22Rv1 (cell line): ENCODE measurements at regions not wholly inside any gene's neighbourhood (a gene's known extent, or its start where the extent isn't known, plus 50 kb on each side); places are given as distances from the start of the nearest gene placed in this dataset.
"Not testable (repeated sequence)": the region's sequence is repeated elsewhere in the genome, so short reads cannot be mapped to it uniquely, and the experiment has no call there.

Experiments
- H3K27ac ChIP-seq: fragments of 450-650 bp; 2 replicates; pipeline ENCODE4 v1.5.1; 2017
- ZFX ChIP-seq: fragments of 450-650 bp; IDR thresholded peaks from 2 replicates; pipeline ENCODE4 v1.6.1; 2017; ENCODE audit warnings: antibody characterized with exemption, borderline replicate concordance
- TF ChIP-seq, protein P1 (sequence below): fragments of 450-650 bp; IDR thresholded peaks from 2 replicates; pipeline ENCODE4 v1.5.1; 2017; ENCODE audit warnings: mild to moderate bottlenecking

DNA sequence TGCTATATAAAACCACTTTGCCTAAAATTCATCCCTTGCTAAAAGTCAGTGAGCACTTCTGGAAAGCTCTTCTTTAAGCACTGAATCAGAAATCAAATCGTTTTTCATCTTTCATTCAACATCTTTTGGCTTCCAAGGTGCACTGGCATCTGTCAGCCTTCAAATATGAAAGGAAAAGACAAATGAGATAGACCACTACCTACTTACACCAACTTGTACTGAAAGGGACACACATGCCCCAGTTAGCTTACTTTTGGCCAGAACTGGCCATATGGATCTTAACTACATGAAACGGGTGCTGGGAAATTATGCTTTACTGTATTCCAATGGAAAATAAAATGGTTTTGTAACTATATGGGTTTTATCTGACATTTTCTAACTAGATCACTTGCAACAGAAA is 332.0 kb upstream of the ARPP21 start:
- H3K27ac ChIP-seq, result no peak overlapping the region
- no peak for TF ChIP-seq ZFX
- TF ChIP-seq, protein P1, sequence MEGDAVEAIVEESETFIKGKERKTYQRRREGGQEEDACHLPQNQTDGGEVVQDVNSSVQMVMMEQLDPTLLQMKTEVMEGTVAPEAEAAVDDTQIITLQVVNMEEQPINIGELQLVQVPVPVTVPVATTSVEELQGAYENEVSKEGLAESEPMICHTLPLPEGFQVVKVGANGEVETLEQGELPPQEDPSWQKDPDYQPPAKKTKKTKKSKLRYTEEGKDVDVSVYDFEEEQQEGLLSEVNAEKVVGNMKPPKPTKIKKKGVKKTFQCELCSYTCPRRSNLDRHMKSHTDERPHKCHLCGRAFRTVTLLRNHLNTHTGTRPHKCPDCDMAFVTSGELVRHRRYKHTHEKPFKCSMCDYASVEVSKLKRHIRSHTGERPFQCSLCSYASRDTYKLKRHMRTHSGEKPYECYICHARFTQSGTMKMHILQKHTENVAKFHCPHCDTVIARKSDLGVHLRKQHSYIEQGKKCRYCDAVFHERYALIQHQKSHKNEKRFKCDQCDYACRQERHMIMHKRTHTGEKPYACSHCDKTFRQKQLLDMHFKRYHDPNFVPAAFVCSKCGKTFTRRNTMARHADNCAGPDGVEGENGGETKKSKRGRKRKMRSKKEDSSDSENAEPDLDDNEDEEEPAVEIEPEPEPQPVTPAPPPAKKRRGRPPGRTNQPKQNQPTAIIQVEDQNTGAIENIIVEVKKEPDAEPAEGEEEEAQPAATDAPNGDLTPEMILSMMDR, result no peak

DNA sequence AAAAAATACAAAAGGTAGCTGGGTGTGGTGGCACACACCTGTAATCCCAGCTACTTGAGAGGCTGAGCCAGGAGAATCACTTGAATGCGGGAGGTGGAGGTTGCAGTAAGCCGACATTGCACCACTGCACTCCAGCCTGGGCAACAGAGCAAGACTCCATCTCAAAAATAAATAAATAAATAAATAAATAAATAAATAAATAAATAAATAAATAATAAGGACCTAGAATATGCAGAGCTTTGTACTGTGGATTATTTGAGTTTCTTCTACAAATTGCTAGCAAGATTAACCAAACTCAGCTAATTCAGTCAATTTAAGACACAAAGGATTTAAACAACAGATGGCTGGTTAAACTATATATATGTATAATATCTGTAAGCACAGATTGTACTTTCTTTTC is 322.5 kb upstream of the ARPP21 start:
- not testable (repeated sequence) for H3K27ac ChIP-seq

DNA sequence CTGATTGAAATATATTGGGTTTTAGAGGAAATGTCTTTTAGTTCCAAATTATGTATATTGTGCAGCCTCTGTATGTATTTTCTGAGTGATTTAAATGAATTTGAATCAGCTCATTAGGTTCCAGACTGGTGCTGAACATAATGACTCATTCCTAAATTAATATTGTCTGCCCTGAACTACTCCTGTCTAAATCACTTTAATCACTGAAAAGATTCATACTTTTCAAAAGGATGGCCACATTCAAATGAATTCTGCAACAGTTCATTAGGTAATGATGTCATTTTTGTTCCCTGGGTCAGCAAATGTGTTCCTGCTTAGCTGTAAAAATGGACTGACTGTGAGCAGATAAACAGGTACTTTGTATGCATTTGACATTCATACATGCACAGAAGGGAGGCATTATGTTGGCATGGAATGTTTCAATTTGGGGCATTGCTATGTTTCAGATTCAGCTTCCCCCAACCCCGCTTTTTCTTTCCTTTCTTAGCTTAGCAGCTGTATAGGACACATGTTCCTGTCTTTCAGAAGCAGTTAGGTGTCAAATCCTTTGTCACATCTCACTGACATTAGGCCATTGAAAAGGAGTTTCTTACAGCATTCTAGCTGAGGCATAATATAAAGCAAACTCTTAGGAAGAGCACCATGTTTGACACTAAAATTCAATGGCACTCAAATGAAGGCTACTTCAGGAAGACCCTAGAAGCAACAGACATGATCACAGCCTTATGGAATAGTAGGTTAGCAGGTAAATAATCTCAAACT is 318.5 kb upstream of the ARPP21 start:
- TF ChIP-seq ZFX, result no peak
- TF ChIP-seq, protein P1, result no peak

DNA sequence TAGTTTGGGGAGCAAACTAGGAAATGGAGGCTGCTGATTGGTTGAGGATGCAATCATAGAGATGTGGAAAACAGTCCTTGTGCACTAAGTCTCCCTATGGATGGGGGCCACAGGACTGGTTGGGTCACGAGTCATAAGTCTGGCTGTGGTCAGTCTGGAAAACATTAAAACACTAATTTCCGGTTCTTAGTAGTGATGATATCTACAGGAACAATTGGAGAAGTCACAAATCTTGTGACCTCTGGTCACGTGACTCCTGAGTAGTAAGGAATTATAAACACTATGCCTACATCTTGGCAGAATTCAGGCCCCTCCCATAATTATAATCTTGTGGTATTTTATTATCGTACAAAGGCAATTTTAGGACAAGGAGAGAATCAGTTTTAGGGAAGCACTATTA is 317.3 kb upstream of the ARPP21 start:
- no peak overlapping the region for H3K27ac ChIP-seq
- TF ChIP-seq, protein P1, result no peak
- no peak for TF ChIP-seq ZFX

More for the DNA sequence above, 318.5 kb upstream of the ARPP21 start:
- no peak overlapping the region for H3K27ac ChIP-seq

DNA sequence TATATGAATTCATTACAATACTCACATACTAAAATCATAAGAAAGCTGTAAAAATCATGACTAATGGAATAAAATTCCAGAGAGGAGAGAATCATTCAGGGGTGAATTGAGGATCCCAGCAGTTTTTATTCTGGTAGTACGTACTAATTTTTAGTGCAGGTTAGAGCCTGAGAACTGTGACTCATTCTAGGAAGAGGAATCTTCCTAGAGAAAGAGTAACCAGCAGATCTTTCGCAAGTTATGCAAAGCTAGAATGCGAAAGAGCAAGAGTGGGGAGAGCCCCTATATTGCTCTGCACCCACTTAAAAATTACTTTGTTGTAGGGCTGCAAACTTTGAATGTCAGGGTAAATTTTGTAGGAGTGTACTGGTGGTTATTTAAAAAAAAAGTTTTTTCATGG is 303.6 kb upstream of the ARPP21 start:
- H3K27ac ChIP-seq, result no peak overlapping the region
- TF ChIP-seq, protein P1, result no peak
- TF ChIP-seq ZFX, result no peak

DNA sequence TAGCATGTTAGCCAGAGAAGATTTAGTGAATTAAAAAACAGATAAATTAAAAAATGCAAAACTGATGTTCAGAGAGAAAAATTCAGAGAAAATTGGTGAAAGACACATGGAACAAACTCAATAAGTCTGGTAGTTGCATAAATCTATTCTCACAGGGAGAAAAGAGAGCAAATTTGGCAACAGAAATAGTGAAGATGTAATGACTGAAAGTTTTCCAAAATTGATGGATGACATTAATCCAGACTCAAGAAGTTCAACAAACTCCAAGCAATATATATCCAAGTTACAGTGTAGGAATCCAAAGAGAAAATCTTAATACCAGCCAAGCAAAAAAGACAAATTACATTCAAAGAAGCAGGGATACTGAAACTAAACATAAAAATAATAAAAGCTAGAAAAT is 302.7 kb upstream of the ARPP21 start:
- TF ChIP-seq, protein P1, result no peak
- no peak for TF ChIP-seq ZFX

DNA sequence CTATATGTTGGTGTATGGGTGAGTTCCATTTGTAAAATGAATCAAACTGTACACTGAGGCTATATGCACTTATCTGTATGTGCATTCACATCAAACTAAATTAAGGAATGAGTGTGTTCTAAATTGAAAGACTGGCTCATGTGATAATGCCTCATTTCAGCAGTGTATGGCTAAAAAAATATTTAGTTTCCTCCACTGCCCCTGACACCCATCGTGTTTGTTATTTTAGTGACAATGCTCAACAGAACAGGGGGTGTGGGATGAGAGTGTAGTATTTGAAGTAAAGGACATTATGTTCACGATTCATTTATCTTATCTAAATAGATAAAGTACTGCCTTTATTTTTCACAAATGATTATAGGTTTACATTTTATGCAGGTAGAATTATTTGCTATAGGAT is 301.1 kb upstream of the ARPP21 start:
- TF ChIP-seq, protein P1, result no peak
- no peak for TF ChIP-seq ZFX
- H3K27ac ChIP-seq, result no peak overlapping the region

More for the DNA sequence above, 302.7 kb upstream of the ARPP21 start:
- H3K27ac ChIP-seq, result no peak overlapping the region

DNA sequence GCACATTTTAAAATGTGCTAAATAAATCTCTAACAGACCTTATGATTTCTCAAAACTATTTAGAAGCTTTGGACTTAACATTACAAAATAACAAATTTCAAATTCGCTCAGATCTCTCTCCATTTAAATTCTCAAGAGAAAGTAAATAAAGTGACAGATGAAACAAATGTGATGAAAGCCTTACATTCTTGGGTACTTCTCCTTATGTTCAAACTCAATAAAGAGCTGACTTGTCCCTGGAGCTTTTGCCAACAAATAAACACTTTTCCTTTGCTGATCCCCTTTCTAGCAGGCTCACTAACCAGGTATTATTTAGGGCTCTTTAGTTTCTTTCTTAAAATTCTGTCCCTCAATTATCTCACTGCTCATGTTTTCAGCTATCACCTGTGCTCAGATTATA is 259.1 kb upstream of the ARPP21 start:
- no peak for TF ChIP-seq ZFX
- TF ChIP-seq, protein P1, result no peak
- no peak overlapping the region for H3K27ac ChIP-seq
